B cell (primary cell): ENCODE measurements at regions not wholly inside any gene's neighbourhood (a gene's known extent, or its start where the extent isn't known, plus 50 kb on each side); places are given as distances from the start of the nearest gene placed in this dataset.

Experiments used
- ATAC-seq: fragments of 200-7000 bp; cut with Tn5 transposase; one replicate; pipeline ENCODE4 v1.10.0; 2021; ENCODE audit warnings: low read depth, mild to moderate bottlenecking, moderate number of reproducible peaks, moderate library complexity
- CTCF ChIA-PET: fragments of 350-600 bp; sonication (Branson Sonifier 250); formaldehyde crosslinking; loops from one replicate; lab custom pipeline; 2021; ENCODE audit warnings: antibody characterized with exemption, inconsistent platforms; lab: Charles Lee
- POLR2A ChIA-PET: fragments of 350-600 bp; sonication (Branson Sonifier 250); formaldehyde crosslinking; loops from one replicate; lab custom pipeline; 2021; ENCODE audit warnings: antibody characterized with exemption; lab: Charles Lee
- DNase-seq: peaks from one replicate; pipeline ENCODE4 v3.0.0; 2013
- H2AFZ ChIP-seq: 2 replicates; pipeline ENCODE4 v1.6.1; 2012; ENCODE audit warnings: mild to moderate bottlenecking, low read depth, low read length; ENCODE audit not compliant: insufficient read depth, poor library complexity, severe bottlenecking
- H3K27ac ChIP-seq, 2 donors: 1 replicate in 1 of 2; 2 replicates in 1 of 2; pipeline ENCODE4 v1.5.1; 2012 to 2013; ENCODE audit warnings: low read length in 2 of 2, mild to moderate bottlenecking in 2 of 2, moderate library complexity in 1 of 2
- H3K27me3 ChIP-seq, 4 experiments: fragments of 200-600 bp in 1 of 4; sonication (generic) in 1 of 4; replicated peaks in 1 of 4; 1 replicate in 2 of 4; 2 replicates in 2 of 4; pipeline versions ENCODE4 v1.6.1 to v1.7.0; 2013 to 2016; ENCODE audit warnings: low read length in 3 of 4, mild to moderate bottlenecking in 2 of 4, mixed read lengths in 1 of 4, moderate library complexity in 1 of 4; ENCODE audit not compliant: insufficient read depth in 4 of 4, control insufficient read depth in 3 of 4; ENCODE audit errors: control extremely low read depth in 1 of 4
- H3K36me3 ChIP-seq, 2 experiments: replicated peaks in 1 of 2; 1 replicate in 1 of 2; 2 replicates in 1 of 2; pipeline versions ENCODE4 v1.6.1 to v1.7.1; 2013; ENCODE audit warnings: low read length in 1 of 2; ENCODE audit not compliant: insufficient read depth in 2 of 2, control insufficient read depth in 1 of 2; ENCODE audit errors: control extremely low read depth in 1 of 2, extremely low read depth in 1 of 2
- H3K4me1 ChIP-seq, 2 donors: fragments of 200-600 bp in 1 of 2; sonication (generic) in 1 of 2; 1 replicate in 1 of 2; 2 replicates in 1 of 2; pipeline versions ENCODE4 v1.5.1 to v1.6.1; 2013 to 2017; ENCODE audit warnings: low read length in 2 of 2; ENCODE audit not compliant: control insufficient read depth in 2 of 2, insufficient read depth in 2 of 2
- H3K4me2 ChIP-seq: replicated peaks from 2 replicates; pipeline ENCODE3; 2012; ENCODE audit warnings: mild to moderate bottlenecking, low read depth, low read length; ENCODE audit not compliant: poor library complexity, severe bottlenecking
- H3K4me3 ChIP-seq, 5 experiments: fragments of 200-600 bp in 1 of 5; sonication (generic) in 1 of 5; 1 replicate in 3 of 5; 2 replicates in 2 of 5; pipeline versions ENCODE4 v1.5.1 to v1.7.0; 2011 to 2016; ENCODE audit warnings: low read length in 4 of 5, mild to moderate bottlenecking in 4 of 5, low read depth in 2 of 5, control low read depth in 1 of 5, moderate library complexity in 1 of 5; ENCODE audit not compliant: insufficient read depth in 1 of 5; ENCODE audit errors: control extremely low read depth in 1 of 5, extremely low read depth in 1 of 5
- H3K79me2 ChIP-seq: fragments of 200-600 bp; sonication (generic); one replicate; pipeline ENCODE4 v1.6.0; 2016; ENCODE audit warnings: low read length; ENCODE audit not compliant: control insufficient read depth, insufficient read depth
- H3K9ac ChIP-seq: fragments of 200-600 bp; sonication (generic); 2 replicates; pipeline ENCODE4 v1.6.1; 2017; ENCODE audit warnings: mild to moderate bottlenecking, low read length, moderate library complexity
- H3K9me3 ChIP-seq, 3 donors: one replicate each; pipeline versions ENCODE4 v1.6.1 to v1.7.1; 2013; ENCODE audit warnings: low read length in 2 of 3; ENCODE audit not compliant: control insufficient read depth in 2 of 3, insufficient read depth in 1 of 3; ENCODE audit errors: control extremely low read depth in 1 of 3
- H4K20me1 ChIP-seq: 2 replicates; pipeline ENCODE4 v1.6.0; 2012; ENCODE audit warnings: mild to moderate bottlenecking, low read length; ENCODE audit not compliant: insufficient read depth, control insufficient read depth, poor library complexity, severe bottlenecking
- H3K27ac Mint-ChIP-seq: one replicate; pipeline ENCODE4 v1.8.0; 2021; ENCODE audit warnings: mixed read lengths
- H3K27me3 Mint-ChIP-seq: one replicate; pipeline ENCODE4 v1.8.0; 2021; ENCODE audit warnings: mixed read lengths
- H3K4me1 Mint-ChIP-seq: one replicate; pipeline ENCODE4 v1.8.0; 2021; ENCODE audit warnings: mixed read lengths
- H3K4me3 Mint-ChIP-seq: one replicate; pipeline ENCODE4 v1.8.0; 2021; ENCODE audit warnings: mixed read lengths
- H3K9me3 Mint-ChIP-seq: one replicate; pipeline ENCODE4 v1.8.0; 2022; ENCODE audit warnings: mixed read lengths; ENCODE audit not compliant: insufficient read depth
- EZH2 ChIP-seq: IDR thresholded peaks from 2 replicates; pipeline ENCODE4 v1.6.1; 2012; ENCODE audit warnings: borderline replicate concordance, low read depth, mild to moderate bottlenecking, moderate library complexity, low read length; ENCODE audit not compliant: insufficient read depth, poor library complexity, severe bottlenecking
- WGBS: methylation state at CpG from one replicate; pipeline ENCODE4 v1.1.5; 2013; ENCODE audit warnings: missing lambda C conversion rate; ENCODE audit not compliant: insufficient coverage; 5-methylcytosine and 5-hydroxymethylcytosine counted together
- intact Hi-C: fragments of 100-400 bp; cut with micrococcal nuclease; formaldehyde crosslinking; loops from one replicate; pipeline ENCODE4 v1.10.0; 2022
- TF ChIP-seq, protein P1 (sequence below): fragments of 200-600 bp; IDR thresholded peaks from one replicate; pipeline ENCODE4 v1.8.0; 2022; ENCODE audit warnings: antibody characterized with exemption, mild to moderate bottlenecking

DNA sequence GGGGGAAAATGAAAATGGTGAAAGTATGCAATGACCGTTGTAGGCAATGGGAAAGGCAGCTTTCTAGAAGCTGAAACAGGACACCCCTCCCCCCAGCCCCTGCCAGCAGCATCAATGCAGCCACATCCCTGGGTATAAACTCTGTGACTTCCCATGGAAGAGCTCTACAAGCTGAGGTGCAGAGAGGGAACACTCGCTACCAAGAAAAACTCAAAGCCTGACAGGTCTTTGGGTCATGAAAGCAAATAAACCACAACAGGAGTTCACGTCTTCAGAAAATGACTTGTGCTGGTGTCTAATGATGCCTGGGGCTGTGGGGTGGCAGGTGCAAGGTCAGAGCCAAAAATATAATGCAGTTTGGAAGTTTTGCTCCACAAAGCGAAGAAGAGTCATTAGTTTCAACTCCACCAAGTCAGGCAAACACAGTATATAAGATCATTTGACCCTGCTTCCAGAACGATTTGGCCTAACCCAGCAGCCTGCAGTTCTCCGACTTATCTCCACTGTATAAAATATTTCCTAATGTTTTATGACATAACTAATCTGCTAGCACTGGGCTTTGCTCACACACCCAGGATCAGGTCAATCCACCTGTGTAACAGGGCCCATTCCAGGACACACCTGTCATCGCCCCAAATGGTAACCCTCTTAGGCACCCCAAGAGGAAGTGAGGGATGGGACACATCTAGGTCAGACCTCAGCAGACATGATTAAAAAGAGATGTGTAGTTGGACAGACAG lies 102.1 kb downstream of the IRS2 start:
- no peaks in the 10 kb centered on the region for H3K9me3 ChIP-seq
- H3K27me3 ChIP-seq: no peaks in the 10 kb centered on the region
- no peak overlapping the region for H3K27ac Mint-ChIP-seq
- intact Hi-C loops: no loop called here
- DNase-seq (no peak), ATAC-seq (no peak)
- H4K20me1 ChIP-seq: no peaks in the 10 kb centered on the region
- H3K36me3 ChIP-seq: no peaks in the 10 kb centered on the region
- WGBS: 100% methylated on average over 4 of the region's 7 CpGs
- no peak for TF ChIP-seq EZH2
- TF ChIP-seq, protein P1, sequence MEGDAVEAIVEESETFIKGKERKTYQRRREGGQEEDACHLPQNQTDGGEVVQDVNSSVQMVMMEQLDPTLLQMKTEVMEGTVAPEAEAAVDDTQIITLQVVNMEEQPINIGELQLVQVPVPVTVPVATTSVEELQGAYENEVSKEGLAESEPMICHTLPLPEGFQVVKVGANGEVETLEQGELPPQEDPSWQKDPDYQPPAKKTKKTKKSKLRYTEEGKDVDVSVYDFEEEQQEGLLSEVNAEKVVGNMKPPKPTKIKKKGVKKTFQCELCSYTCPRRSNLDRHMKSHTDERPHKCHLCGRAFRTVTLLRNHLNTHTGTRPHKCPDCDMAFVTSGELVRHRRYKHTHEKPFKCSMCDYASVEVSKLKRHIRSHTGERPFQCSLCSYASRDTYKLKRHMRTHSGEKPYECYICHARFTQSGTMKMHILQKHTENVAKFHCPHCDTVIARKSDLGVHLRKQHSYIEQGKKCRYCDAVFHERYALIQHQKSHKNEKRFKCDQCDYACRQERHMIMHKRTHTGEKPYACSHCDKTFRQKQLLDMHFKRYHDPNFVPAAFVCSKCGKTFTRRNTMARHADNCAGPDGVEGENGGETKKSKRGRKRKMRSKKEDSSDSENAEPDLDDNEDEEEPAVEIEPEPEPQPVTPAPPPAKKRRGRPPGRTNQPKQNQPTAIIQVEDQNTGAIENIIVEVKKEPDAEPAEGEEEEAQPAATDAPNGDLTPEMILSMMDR: no peak
- no peak overlapping the region for H3K4me2 ChIP-seq
- no peak overlapping the region for H3K9ac ChIP-seq
- H3K27ac ChIP-seq: no peak overlapping the region
- no peaks in the 10 kb centered on the region for H3K4me1 ChIP-seq
- no peaks in the 10 kb centered on the region for H3K9me3 Mint-ChIP-seq
- no peak overlapping the region for H3K4me3 ChIP-seq
- ChIA-PET CTCF (no interaction called here), POLR2A (no interaction called here)
- H3K79me2 ChIP-seq: no peaks in the 10 kb centered on the region
- no peaks in the 10 kb centered on the region for H3K4me1 Mint-ChIP-seq
- no peak overlapping the region for H2AFZ ChIP-seq
- H3K4me3 Mint-ChIP-seq: no peak overlapping the region
- H3K27me3 Mint-ChIP-seq: peaks cover 7% of the 10 kb centered on the region

DNA sequence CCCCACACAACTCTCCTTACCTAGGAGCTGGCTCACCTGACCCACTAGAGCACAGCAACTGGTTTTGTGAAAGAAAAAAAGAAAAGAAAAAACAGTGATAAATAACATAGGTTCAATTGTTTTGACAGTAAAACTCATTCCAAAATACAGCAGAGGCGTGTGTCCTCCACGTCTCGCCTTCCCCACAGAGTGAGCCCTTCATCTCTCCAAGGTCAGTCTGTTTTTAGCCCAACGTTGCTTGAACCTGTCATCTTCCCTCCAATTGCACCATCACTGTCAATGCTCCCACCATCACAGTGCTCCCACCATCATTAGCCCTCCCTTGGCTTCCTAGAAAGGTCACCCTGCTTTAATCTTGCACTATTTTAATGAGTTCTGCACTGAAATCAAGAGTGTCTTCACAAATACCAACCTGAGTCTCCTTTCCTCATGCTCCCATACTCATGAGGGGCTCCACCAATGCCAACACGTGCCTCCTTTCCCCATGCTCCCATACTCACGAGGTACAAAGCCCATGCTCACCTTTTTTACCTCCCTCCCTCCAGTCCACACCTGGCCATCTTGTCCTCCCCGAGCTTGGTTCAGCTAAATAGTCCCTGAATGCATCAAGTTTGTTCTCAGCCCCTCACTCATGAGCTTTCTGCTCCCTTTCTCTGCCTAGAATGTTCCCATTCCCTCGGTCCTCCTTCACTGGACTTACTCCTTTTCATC lies 103.7 kb downstream of the IRS2 start:
- POLR2A ChIA-PET: no interaction called here
- ATAC-seq: no peak
- TF ChIP-seq, protein P1: no peak
- no peak for TF ChIP-seq EZH2

More for the DNA sequence above, 103.7 kb downstream of the IRS2 start:
- no peak overlapping the region for H3K4me3 ChIP-seq
- H3K27me3 Mint-ChIP-seq: peaks cover 2% of the 10 kb centered on the region
- H3K36me3 ChIP-seq: no peaks in the 10 kb centered on the region
- no peak overlapping the region for H3K4me2 ChIP-seq
- H3K9ac ChIP-seq: no peak overlapping the region
- peaks cover 4% of the 10 kb centered on the region for H3K9me3 Mint-ChIP-seq
- no peak overlapping the region for H3K27ac ChIP-seq
- no peaks in the 10 kb centered on the region for H3K27me3 ChIP-seq
- no peak overlapping the region for H3K27ac Mint-ChIP-seq
- no peak for DNase-seq
- intact Hi-C loops: no loop called here
- H3K4me1 Mint-ChIP-seq: no peaks in the 10 kb centered on the region
- CTCF ChIA-PET: no interaction called here
- H2AFZ ChIP-seq: no peak overlapping the region
- H3K4me1 ChIP-seq: no peaks in the 10 kb centered on the region
- no peaks in the 10 kb centered on the region for H3K79me2 ChIP-seq
- H3K9me3 ChIP-seq: no peaks in the 10 kb centered on the region
- 77% methylated on average over 8 of the region's 8 CpGs for WGBS
- no peak overlapping the region for H3K4me3 Mint-ChIP-seq
- H4K20me1 ChIP-seq: no peaks in the 10 kb centered on the region
